Breast epithelium (tissue), 3 donors: ENCODE measurements at regions not wholly inside any gene's neighbourhood (a gene's known extent, or its start where the extent isn't known, plus 50 kb on each side); places are given as distances from the start of the nearest gene placed in this dataset.

Experiments
- POLR2A ChIP-seq: fragments of 450-650 bp; IDR thresholded peaks from one replicate; pipeline ENCODE4 v1.6.1; 2016; ENCODE audit warnings: antibody characterized with exemption, mild to moderate bottlenecking, moderate library complexity
- TF ChIP-seq, protein P1 (sequence below), 3 donors: fragments of 450-650 bp; IDR thresholded peaks; one replicate each; pipeline ENCODE4 v1.5.1; 2016 to 2017; ENCODE audit warnings: antibody characterized with exemption in 3 of 3, mild to moderate bottlenecking in 3 of 3, moderate library complexity in 3 of 3

- TF ChIP-seq, protein P1, sequence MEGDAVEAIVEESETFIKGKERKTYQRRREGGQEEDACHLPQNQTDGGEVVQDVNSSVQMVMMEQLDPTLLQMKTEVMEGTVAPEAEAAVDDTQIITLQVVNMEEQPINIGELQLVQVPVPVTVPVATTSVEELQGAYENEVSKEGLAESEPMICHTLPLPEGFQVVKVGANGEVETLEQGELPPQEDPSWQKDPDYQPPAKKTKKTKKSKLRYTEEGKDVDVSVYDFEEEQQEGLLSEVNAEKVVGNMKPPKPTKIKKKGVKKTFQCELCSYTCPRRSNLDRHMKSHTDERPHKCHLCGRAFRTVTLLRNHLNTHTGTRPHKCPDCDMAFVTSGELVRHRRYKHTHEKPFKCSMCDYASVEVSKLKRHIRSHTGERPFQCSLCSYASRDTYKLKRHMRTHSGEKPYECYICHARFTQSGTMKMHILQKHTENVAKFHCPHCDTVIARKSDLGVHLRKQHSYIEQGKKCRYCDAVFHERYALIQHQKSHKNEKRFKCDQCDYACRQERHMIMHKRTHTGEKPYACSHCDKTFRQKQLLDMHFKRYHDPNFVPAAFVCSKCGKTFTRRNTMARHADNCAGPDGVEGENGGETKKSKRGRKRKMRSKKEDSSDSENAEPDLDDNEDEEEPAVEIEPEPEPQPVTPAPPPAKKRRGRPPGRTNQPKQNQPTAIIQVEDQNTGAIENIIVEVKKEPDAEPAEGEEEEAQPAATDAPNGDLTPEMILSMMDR (IDR thresholded peaks at IDR 0.05): no peak
- no peak for TF ChIP-seq POLR2A
These were observed 276.7 kb downstream of the POU4F1 start for GRCh38 chr13:78326633-78327032.
